HFF-Myc (cell line): ENCODE measurements at regions not wholly inside any gene's neighbourhood (a gene's known extent, or its start where the extent isn't known, plus 50 kb on each side); places are given as distances from the start of the nearest gene placed in this dataset.

ENCODE experiments used
- DNase-seq: peaks from one replicate; pipeline ENCODE4 v3.0.0-alpha.2; 2011; ENCODE audit warnings: low read depth; ENCODE audit errors: extremely low read depth
- H3K4me3 ChIP-seq: replicated peaks from 2 replicates; pipeline ENCODE4 v1.5.1; 2011; ENCODE audit warnings: low read depth, mild to moderate bottlenecking, control low read depth, low read length
- TF ChIP-seq, protein P1 (sequence below): IDR thresholded peaks from 2 replicates; pipeline ENCODE4 v1.5.1; 2012; ENCODE audit warnings: mild to moderate bottlenecking, low read depth, low read length, control low read depth; ENCODE audit errors: missing control alignments

DNA sequence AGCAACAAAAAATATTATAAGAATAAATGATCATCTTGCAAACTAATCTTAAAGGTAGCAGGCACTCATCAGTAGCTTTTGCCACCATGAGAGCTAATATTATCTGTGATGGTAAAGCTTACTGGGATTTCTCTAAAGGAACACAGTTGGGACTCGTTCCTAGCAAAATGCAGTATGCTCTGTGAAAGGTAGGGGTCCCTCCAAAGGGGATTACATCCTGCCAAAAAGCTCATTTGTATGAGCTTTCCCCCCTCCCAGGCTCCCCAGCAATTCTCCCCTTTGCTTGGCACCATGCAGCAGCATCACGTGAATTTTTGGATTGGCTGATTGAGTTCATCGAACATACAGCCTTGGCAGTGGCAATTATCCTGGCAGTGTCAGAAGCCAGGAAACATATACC is 361.0 kb upstream of the PLSCR5 start:
- DNase-seq = no peak
- no peak overlapping the region for H3K4me3 ChIP-seq
- TF ChIP-seq, protein P1, sequence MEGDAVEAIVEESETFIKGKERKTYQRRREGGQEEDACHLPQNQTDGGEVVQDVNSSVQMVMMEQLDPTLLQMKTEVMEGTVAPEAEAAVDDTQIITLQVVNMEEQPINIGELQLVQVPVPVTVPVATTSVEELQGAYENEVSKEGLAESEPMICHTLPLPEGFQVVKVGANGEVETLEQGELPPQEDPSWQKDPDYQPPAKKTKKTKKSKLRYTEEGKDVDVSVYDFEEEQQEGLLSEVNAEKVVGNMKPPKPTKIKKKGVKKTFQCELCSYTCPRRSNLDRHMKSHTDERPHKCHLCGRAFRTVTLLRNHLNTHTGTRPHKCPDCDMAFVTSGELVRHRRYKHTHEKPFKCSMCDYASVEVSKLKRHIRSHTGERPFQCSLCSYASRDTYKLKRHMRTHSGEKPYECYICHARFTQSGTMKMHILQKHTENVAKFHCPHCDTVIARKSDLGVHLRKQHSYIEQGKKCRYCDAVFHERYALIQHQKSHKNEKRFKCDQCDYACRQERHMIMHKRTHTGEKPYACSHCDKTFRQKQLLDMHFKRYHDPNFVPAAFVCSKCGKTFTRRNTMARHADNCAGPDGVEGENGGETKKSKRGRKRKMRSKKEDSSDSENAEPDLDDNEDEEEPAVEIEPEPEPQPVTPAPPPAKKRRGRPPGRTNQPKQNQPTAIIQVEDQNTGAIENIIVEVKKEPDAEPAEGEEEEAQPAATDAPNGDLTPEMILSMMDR = no peak

DNA sequence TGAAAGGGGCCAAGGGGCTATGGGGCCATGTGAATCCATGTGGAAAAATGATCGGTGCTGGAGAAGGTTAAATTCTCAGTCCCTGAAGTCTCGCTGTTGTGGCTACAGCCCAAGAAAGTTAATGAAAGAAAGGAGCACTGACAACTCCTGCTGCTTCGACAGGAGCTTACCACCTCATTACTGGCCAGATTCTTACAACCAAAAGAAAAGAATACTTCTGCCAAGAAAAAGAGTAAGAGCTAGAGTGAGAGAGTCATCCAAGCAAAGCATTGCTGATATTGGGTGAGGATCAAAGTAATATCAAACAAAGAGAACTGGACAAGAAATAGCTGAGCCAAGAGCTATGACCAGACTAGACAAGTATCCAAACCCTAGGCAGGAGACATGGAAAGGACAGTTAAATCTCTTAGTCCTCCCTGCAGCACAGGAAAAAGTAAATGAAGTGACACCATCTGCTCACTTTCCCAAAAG is 348.4 kb upstream of the PLSCR5 start:
- TF ChIP-seq, protein P1 = no peak
- no peak for DNase-seq
- H3K4me3 ChIP-seq = no peak overlapping the region

DNA sequence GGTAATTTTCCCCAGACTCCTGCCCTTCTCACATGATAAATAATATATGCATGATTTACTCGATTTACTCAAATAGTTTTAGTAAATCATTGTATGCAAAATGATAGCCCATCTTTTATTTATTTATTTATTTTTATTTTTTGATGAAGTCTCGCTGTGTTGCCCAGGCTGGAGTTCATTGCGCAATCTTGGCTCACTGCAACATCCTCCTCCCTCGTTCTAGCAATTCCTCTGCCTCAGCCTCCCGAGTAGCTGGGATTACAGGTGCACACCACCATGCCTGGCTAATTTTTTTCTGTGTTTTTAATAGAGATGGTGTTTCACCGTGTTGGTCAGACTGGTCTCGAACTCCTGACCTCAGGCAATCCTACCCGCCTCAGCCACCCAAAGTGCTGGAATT is 343.8 kb upstream of the PLSCR5 start:
- DNase-seq = no peak
- TF ChIP-seq, protein P1 = no peak
- no peak overlapping the region for H3K4me3 ChIP-seq

DNA sequence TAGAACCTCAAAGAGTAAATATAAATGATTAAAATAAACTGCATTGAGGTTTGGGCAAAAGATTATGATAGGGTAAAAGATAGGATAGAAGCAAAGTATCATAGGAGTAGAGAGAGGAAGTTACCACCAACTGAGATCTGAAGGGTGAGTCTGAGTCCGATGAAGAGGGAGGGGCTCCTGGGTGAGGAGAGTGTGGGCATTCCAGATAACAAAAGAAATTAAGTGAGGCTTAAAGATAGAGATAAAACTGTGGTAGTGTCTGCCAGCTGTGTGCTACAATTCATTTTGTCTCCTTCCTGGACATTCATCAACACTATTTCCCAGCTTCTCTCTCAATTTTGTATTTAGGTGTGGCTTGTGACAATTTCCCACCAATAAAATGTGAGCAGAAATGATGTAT is 343.0 kb upstream of the PLSCR5 start:
- no peak for DNase-seq
- TF ChIP-seq, protein P1 = no peak
- no peak overlapping the region for H3K4me3 ChIP-seq

DNA sequence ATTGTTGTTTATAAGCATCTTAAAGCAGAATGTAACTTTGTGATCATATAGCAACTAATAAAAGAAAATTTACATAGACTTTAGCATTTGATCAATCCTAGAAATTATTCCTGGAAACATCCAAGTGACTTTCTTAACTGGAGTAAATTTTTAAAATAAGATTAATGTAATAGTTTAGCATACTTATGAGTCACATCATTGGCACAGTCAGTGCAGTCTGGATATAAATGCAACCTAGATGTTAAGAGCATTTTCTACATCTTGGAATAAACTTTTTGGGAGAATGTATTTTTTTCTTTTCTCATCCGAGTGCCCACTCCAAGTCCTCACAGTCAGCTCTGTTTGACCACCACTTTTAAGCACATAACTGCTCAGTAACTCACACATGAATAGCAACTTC is 324.6 kb upstream of the PLSCR5 start:
- no peak for DNase-seq
- no peak overlapping the region for H3K4me3 ChIP-seq
- TF ChIP-seq, protein P1 = no peak

DNA sequence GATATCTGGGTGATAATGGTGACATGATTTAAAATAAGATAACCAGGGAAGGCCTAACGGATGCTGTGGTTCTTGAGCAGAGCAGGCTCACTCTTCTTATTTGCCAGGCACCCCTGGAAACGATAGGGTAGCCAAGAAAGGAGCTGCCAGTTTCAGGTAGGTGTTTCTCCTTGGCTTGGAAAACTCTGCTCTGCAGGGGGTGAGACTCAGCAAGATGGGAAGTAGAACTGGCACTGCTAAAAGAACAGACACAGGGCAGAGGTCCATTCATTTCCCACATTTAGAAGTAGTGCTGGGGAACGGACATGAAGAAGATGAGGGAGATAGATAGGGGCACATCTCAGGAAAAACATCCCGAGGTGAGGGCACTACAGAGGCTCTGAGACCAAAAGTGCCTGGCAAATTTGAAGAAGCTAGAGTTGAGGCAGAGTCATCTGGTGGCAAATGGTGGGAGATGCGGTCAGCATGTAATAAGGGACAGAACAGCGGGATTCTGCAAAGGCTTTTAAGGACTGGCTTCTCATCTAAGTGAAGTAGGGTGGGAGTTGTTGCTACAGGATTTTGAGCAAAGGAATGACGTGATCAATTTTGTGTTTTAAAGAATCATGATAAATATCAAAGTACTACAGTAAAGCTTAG is 323.4 kb upstream of the PLSCR5 start:
- no peak overlapping the region for H3K4me3 ChIP-seq
- TF ChIP-seq, protein P1 = peak; percentile 6
- no peak for DNase-seq

GRCh38 chr3:146921693-146922092 is 316.5 kb upstream of the PLSCR5 start:
- no peak overlapping the region for H3K4me3 ChIP-seq
- TF ChIP-seq, protein P1 = no peak
- DNase-seq = no peak
